LNCaP clone FGC (cell line): ENCODE measurements at regions not wholly inside any gene's neighbourhood (a gene's known extent, or its start where the extent isn't known, plus 50 kb on each side); places are given as distances from the start of the nearest gene placed in this dataset.

Experiments
- DNase-seq: peaks from one replicate; pipeline ENCODE4 v3.0.0-alpha.2; 2011; ENCODE audit warnings: low read depth
- H3K4me3 ChIP-seq: 2 replicates; pipeline ENCODE4 v1.5.1; 2011; ENCODE audit warnings: mild to moderate bottlenecking, low read depth, low read length, control low read depth
- CTCF ChIP-seq: IDR thresholded peaks from 2 replicates; pipeline ENCODE4 v1.5.1; 2012; ENCODE audit warnings: mild to moderate bottlenecking; ENCODE audit not compliant: control insufficient read depth, insufficient read depth; ENCODE audit errors: extremely low read depth

- H3K4me3 ChIP-seq: no peak overlapping the region
- no peak for TF ChIP-seq CTCF
- no peak for DNase-seq
These were observed 207.3 kb downstream of the URI1 start for GRCh38 chr19:30149300-30149699.

GRCh38 chr19:30150626-30151025 is 208.6 kb downstream of the URI1 start:
- H3K4me3 ChIP-seq: no peak overlapping the region
- no peak for DNase-seq
- TF ChIP-seq CTCF: no peak

- no peak for TF ChIP-seq CTCF
- DNase-seq: no peak
- H3K4me3 ChIP-seq: no peak overlapping the region
These were observed 209.0 kb downstream of the URI1 start for GRCh38 chr19:30151081-30151480.

- no peak for DNase-seq
- no peak overlapping the region for H3K4me3 ChIP-seq
- TF ChIP-seq CTCF: no peak
These were observed 210.7 kb downstream of the URI1 start for GRCh38 chr19:30152510-30153291.

- H3K4me3 ChIP-seq: no peak overlapping the region
- TF ChIP-seq CTCF: no peak
- no peak for DNase-seq
These were observed 211.5 kb downstream of the URI1 start for GRCh38 chr19:30153326-30154210.

- TF ChIP-seq CTCF: no peak
- no peak for DNase-seq
- no peak overlapping the region for H3K4me3 ChIP-seq
These were observed 212.4 kb downstream of the URI1 start for GRCh38 chr19:30154410-30154809.
